GM10266 (cell line): ENCODE measurements at regions not wholly inside any gene's neighbourhood (a gene's known extent, or its start where the extent isn't known, plus 50 kb on each side); places are given as distances from the start of the nearest gene placed in this dataset.

Source experiments
- DNase-seq: peaks from one replicate; pipeline ENCODE4 v3.0.0; 2012; ENCODE audit errors: extremely low spot score
- CTCF ChIP-seq: IDR thresholded peaks from 2 replicates; pipeline ENCODE4 v1.5.1; 2012; ENCODE audit warnings: mild to moderate bottlenecking, low read depth; ENCODE audit not compliant: control insufficient read depth, insufficient read depth; ENCODE audit errors: missing control alignments

GRCh38 chr20:4454111-4454510 lies 205.0 kb upstream of the ADRA1D start:
- no peak for TF ChIP-seq CTCF
- no peak for DNase-seq

GRCh38 chr20:4453359-4453758 lies 204.3 kb upstream of the ADRA1D start:
- no peak for DNase-seq
- TF ChIP-seq CTCF, result no peak

- DNase-seq, result no peak
Measured at GRCh38 chr20:4451487-4452081, 202.5 kb upstream of the ADRA1D start.

GRCh38 chr20:4449957-4450715 lies 201.0 kb upstream of the ADRA1D start:
- no peak for TF ChIP-seq CTCF
- DNase-seq, result no peak

More at GRCh38 chr20:4451487-4452081, 202.5 kb upstream of the ADRA1D start:
- no peak for TF ChIP-seq CTCF

GRCh38 chr20:4445784-4446183 lies 196.7 kb upstream of the ADRA1D start:
- TF ChIP-seq CTCF, result no peak
- DNase-seq, result no peak

GRCh38 chr20:4445331-4445730 lies 196.2 kb upstream of the ADRA1D start:
- DNase-seq, result no peak
- TF ChIP-seq CTCF, result no peak

- no peak for DNase-seq
- no peak for TF ChIP-seq CTCF
Measured at GRCh38 chr20:4444404-4444803, 195.3 kb upstream of the ADRA1D start.
